Medulla oblongata (tissue), 1 donor: ENCODE measurements at regions not wholly inside any gene's neighbourhood (a gene's known extent, or its start where the extent isn't known, plus 50 kb on each side); places are given as distances from the start of the nearest gene placed in this dataset.
A peak's percentile ranks its signal among the peaks of the same experiment; 100 is the strongest.

ENCODE experiments used
- DNase-seq: peaks from one replicate; pipeline ENCODE4 v3.0.0-alpha.2; 2015; ENCODE audit errors: extremely low spot score

DNA sequence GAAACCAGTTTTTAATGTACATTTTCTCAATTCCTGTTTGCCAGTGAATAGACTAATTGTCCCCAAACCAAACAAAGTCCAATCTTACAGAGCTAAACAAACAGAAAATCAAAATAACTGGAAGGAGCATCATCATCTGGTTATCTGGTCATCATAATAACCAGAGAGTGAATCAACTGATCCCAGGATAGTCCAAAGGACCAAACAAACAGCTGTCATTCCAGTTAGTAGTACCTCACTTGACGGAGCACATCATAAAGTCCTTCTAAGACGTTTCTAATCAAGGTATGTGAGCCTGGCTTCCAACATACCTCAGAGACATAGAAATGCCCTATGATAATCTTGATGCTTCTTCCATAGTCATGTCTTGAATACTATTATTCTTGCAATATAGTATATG, 240.5 kb downstream of the LTN1 start:
- DNase-seq, result no peak

- DNase-seq, result no peak
Measured at GRCh38 chr21:28751176-28751575, 241.5 kb downstream of the LTN1 start.

- DNase-seq, result no peak
Measured at GRCh38 chr21:28750565-28750964, 242.1 kb downstream of the LTN1 start.

- DNase-seq, result no peak
Measured at GRCh38 chr21:28749536-28749935, 243.1 kb downstream of the LTN1 start.

- no peak for DNase-seq
Measured at GRCh38 chr21:28747464-28747863, 245.2 kb downstream of the LTN1 start.

GRCh38 chr21:28746166-28746565, 246.5 kb downstream of the LTN1 start:
- no peak for DNase-seq

DNA sequence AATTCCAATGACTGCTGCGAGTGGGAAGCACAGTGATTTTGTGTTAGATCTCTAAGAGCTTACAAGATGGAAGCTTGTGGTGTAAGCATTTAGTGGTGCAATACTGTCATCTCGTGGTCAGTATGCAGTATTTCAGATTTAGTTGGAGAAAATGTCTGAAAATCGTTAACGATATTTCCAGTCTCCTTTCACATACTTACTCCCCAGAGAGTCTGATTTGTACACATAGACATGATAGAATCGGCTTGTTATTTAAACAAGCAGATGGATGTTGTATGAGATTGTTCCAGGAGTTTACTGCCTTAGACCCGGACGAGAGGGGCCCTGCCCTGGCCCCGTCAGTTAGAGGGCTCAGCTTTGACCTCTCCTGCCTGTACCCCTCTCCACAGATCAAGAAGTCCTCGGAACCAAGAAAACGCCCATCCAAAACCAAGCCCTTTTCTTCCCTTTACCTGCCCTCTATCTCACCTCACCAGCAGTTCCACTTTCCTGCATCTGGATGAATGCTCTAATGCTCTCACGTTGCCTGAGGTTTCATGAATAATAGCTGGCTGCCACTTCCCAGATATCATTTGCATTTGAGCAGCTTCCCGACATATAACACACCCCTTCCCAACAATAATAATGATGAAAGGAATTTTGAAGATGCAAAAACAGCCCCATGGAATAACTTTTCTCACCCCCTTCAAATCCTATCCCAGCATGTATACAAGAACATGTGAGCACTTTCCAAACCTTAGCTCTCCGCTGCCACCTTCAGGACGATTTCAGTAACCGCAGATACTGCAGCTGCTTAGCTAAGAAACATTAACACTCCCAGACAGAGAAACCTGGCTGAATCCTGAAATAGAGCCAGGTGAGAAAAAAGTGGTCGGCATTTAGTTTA, 247.3 kb downstream of the LTN1 start:
- DNase-seq, result peak; percentile 88

DNA sequence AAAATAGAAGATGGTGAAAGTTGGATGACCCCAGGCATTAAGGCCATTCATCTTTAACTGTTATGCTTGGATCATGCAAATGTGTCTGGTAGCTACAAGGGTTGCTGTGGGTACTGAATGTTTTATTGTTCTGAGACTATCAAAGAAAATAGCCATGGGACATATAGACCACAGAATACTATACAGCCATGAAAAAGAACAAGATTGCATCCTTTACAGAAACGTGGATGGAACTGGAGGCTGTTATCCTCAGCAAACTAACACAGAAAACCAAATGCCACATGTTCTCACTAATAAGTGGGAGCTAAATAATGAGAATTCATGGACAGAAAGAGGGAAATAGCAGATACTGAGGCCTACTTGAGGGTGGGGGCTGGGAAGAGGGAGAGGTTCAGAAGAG, 249.0 kb downstream of the LTN1 start:
- DNase-seq, result no peak

DNA sequence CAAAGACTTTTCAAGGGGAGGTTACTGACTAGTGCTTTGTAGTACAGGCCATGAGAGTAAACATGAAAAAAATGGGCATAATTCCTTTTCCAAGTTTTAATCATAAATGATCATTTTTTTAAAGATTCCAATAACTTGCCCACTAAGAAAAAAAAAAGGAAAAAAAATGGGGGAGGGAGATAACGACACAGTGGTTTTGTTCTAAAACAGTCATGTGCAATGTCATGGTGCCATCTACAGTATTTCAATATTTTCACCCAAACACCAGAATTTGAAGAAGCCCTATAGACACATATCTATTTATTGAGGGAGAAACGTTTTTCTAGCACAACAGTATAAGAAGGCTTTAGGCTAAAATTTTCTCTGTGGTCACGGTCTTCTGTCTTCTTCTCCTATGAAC, 250.2 kb downstream of the LTN1 start:
- DNase-seq, result peak; percentile 30

GRCh38 chr21:28740125-28740524, 252.6 kb downstream of the LTN1 start:
- DNase-seq, result no peak

- DNase-seq, result no peak
Measured at GRCh38 chr21:28738882-28739281, 253.8 kb downstream of the LTN1 start.

GRCh38 chr21:28738420-28738704, 254.3 kb downstream of the LTN1 start:
- DNase-seq, result no peak

- DNase-seq, result no peak
Measured at GRCh38 chr21:28737674-28738419, 254.8 kb downstream of the LTN1 start.

- DNase-seq, result no peak
Measured at GRCh38 chr21:28734522-28735175, 258.0 kb downstream of the LTN1 start.

DNA sequence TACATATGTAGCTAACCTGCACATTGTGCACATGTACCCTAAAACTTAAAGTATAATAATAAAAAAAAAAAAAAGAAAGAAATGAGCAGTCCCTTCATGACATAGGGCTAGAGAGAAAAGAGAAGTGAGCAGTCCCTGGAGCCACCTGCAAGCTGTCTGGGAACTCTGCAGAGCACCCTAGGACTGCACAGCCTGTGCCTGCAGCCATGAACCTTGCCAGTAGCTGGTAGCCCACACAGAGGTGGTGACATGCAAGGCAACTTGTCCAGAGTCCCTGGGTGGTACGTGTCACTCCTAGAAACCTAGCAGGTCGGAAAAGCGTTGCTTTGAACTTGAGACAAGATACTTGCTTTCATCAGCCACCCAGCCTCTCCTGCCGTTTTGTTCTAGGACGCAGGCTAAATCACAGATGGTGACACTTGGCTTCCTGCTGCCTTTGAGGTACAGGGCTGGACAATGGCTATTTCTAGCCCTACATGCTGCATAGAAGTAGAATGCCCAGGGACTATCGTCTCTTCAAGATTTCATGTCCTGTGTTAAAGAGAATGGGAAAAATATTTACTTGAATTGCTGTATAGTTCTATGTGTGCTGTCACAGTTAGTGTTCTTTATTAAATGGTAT, 260.9 kb downstream of the LTN1 start:
- no peak for DNase-seq

GRCh38 chr21:28729887-28730286, 262.8 kb downstream of the LTN1 start:
- no peak for DNase-seq

DNA sequence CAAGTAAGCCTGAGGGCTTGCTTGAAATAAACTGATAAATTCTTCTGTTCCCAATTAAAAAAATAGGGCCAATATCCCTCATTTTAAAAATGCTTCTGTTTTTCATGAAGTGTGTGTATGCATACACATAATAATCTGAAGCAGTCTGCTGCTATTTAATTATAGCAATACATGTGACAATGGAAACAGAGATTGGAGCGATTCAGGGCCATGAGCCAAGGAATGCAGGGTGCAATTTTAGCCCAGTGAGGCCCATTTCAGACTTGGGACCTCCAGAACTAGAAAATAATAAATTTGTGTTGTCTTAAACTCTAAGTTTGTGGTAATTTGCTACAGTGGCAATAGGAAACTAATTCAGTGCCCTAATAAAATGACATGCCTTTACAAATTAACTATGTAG, 264.9 kb downstream of the LTN1 start:
- no peak for DNase-seq

GRCh38 chr21:28725396-28725795, 267.3 kb downstream of the LTN1 start:
- no peak for DNase-seq

- DNase-seq, result no peak
Measured at GRCh38 chr21:28723646-28724045, 269.0 kb downstream of the LTN1 start.

DNA sequence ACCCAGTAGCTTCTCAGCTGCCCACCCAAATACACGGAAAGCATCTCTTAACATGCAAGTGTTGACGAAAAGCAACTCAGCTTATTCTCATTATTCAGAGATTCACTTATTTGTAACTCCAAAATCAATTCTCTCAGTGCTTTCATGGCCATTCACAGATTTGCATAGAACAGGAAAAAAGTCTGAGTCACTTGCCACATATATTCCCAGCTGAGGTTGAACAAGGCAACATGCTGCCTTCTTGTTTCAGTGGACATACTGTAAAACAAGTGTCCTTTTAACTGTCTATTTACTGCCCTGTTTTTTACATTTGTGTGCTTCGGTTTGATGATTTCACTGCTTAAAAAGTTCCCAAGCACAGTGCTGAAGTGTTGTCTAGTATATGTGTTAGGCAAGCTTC, 273.0 kb downstream of the LTN1 start:
- DNase-seq, result no peak

GRCh38 chr21:28714777-28715464, 277.8 kb downstream of the LTN1 start:
- no peak for DNase-seq

- no peak for DNase-seq
Measured at GRCh38 chr21:28712411-28712810, 280.3 kb downstream of the LTN1 start.
